GM12874 (cell line): ENCODE measurements at regions not wholly inside any gene's neighbourhood (a gene's known extent, or its start where the extent isn't known, plus 50 kb on each side); places are given as distances from the start of the nearest gene placed in this dataset.

Experiments
- TF ChIP-seq, protein P1 (sequence below): IDR thresholded peaks from 2 replicates; pipeline ENCODE4 v1.5.1; 2011; ENCODE audit warnings: low read depth, mild to moderate bottlenecking, control low read depth, low read length, moderate library complexity; ENCODE audit not compliant: insufficient read depth

DNA sequence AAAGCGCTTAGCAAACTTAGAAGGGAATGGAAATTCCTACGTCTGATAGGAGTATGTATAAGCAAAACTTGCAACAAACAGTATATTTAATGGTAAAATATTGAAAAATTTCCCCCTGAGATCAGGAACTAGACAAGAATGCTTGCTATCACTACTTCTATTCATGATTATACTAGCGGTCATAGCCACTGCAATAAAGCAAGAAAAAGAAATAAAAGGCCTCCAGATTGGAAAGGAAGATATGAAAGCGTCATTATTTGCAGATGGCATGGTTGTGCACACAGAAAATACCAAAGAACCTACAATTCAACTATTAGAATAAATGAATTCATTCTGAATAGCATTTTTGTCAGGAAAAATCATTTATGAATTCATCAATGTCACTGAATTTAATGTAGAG is 87.2 kb upstream of the BCOR start:
- TF ChIP-seq, protein P1, sequence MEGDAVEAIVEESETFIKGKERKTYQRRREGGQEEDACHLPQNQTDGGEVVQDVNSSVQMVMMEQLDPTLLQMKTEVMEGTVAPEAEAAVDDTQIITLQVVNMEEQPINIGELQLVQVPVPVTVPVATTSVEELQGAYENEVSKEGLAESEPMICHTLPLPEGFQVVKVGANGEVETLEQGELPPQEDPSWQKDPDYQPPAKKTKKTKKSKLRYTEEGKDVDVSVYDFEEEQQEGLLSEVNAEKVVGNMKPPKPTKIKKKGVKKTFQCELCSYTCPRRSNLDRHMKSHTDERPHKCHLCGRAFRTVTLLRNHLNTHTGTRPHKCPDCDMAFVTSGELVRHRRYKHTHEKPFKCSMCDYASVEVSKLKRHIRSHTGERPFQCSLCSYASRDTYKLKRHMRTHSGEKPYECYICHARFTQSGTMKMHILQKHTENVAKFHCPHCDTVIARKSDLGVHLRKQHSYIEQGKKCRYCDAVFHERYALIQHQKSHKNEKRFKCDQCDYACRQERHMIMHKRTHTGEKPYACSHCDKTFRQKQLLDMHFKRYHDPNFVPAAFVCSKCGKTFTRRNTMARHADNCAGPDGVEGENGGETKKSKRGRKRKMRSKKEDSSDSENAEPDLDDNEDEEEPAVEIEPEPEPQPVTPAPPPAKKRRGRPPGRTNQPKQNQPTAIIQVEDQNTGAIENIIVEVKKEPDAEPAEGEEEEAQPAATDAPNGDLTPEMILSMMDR: no peak

DNA sequence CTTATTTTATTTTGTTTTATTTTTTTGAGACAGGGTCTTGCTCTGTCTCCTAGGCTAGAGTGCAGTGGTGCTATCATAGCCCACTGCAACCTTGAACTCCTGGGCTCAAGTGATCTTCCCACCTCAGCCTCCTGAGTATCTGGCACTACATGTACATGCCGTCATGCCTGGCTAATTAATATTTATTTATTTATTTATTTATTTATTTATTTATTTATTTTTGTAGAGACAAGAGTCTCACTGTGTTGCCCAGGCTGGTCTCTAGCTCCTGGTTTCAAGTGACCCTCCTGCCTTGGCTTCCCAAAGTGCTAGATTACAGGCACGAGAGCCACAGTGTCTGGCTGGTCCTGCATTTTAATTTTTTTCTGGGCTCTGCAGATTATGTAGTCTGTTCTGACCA is 84.9 kb upstream of the BCOR start:
- TF ChIP-seq, protein P1: no peak

DNA sequence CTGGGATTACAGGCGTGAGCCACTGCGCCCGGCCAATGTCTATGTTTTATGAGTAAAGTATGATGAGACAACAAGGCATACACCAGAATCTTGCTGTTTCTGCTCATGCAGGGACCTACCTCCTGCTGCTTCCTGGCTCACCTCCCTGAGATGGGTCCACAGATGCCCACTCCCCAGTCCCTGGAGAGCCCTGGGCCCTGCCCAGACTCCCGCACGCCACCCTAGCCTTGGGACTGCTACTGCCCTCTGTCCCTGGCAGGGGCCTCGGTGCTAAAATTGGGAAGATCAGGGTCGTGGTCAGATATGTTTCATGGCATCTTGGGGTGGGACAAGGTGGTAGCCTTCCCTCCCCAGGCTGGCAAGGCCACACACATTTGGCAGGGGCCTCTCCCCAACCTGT is 84.3 kb upstream of the BCOR start:
- TF ChIP-seq, protein P1: no peak

DNA sequence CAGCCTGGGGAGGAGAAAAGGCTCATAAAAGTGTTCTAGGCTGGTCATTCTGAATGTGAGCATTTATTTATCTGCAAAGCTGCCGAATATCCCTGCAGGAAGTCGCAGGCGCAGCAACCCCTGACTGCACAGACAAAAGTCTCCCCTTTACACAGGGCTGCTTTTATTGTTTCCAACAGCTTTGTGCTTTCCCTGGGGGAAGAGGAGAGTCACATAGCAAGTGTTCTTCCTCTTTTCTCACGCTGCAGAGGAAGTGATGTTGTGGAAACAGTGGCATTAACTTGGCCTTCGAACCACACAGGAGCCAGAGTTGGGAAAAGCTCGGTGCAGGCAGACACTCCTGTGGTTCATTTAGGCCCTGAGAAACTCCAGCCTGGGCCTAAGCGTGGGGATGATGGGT is 81.5 kb upstream of the BCOR start:
- TF ChIP-seq, protein P1: no peak

DNA sequence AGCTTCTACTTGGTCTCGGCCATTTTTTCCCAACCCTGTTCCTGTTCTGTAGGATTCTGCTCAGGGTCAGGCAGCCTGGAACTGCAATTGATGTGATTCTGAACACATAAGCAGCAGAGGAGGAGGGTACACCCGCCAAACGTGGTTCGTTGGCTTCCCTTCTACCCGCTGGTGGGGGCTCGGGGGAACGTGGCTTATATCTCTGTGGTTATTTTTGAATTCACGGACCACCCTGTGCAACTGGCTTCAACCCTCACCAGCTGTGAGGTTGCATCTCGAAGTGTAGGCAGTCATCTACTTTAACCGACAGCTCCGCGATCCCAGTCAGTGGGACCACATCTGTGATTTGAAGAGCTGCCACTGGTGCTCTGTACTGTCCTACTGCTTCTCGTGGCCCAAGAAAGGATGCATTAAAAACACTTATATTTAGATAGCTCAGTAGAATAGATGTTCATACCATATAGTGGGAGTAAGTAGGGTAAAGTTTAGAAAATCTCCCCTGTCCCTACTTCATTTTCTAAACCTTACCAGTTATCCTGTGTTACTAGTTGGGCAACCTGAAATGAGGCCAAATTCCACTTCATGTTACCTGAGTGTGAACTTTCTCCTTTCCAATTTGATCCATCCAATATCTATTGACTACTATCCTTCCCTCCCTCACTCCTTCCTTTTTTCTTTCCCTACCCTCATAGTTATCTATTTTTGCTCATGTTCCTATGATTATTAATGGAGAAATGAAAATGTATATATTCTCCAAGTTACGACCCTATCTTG is 80.4 kb upstream of the BCOR start:
- TF ChIP-seq, protein P1: no peak

DNA sequence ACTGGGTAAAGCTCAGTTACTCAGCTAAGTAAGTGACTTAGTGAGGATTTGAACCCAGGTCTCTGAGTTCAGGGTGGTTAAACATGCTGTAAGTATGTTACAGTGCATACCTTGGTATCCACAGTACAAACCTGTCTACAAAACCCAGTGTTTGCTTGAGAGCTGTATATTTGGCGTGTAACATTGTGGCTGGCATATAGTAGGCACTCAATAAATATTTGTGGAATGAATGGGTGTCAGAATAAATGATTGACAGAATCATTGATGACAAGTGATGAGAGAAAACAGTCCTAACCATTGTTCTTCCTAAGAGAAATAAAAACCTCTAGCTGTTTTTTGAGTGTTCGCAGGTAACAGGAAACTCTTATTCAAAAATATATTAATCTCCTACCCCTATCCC is 79.7 kb upstream of the BCOR start:
- TF ChIP-seq, protein P1: no peak

DNA sequence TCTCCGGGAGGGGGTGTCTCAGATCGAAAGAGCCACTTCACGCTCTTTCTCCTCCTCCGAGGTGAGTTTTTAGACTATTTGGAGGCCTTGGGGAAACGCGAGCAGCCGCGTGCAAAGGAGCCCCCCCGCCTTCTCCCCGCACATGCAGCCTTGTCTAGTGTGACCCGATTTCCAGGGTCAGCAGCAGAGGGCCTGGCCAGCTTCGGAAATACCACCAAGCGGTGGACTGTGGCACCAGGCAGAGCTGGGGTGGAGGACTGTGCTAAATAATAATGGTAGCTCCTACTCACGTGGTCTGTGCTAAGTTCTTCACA is 79.3 kb upstream of the BCOR start:
- TF ChIP-seq, protein P1: no peak
